Activated T-cell treated with anti-CD3 and anti-CD28 coated beads, Interleukin-2, amount 50 U/mL, for 72 hours (primary cell): ENCODE measurements at regions not wholly inside any gene's neighbourhood (a gene's known extent, or its start where the extent isn't known, plus 50 kb on each side); places are given as distances from the start of the nearest gene placed in this dataset.

ENCODE experiments used
- ATAC-seq, 2 donors: fragments of 150-1000 bp; cut with Tn5 transposase; replicated peaks in 1 of 2; 2 replicates each; pipeline ENCODE4 v1.10.0; 2021; ENCODE audit warnings: moderate library complexity in 2 of 2, mild to moderate bottlenecking in 1 of 2
- DNase-seq, 2 donors: peaks; one replicate each; pipeline ENCODE4 v3.0.0; 2021 to 2022; ENCODE audit warnings: mixed read lengths in 1 of 2
- H3K27ac Mint-ChIP-seq: one replicate; pipeline ENCODE4 v1.8.0; 2022; ENCODE audit warnings: mild to moderate bottlenecking, moderate library complexity, mixed read lengths
- H3K27me3 Mint-ChIP-seq: one replicate; pipeline ENCODE4 v1.8.0; 2022; ENCODE audit warnings: low read depth, mixed read lengths
- H3K36me3 Mint-ChIP-seq, 2 donors: one replicate each; pipeline ENCODE4 v1.8.0; 2022; ENCODE audit warnings: mixed read lengths in 2 of 2, mild to moderate bottlenecking in 1 of 2; ENCODE audit not compliant: insufficient read depth in 2 of 2
- H3K4me1 Mint-ChIP-seq: one replicate; pipeline ENCODE4 v1.8.0; 2022; ENCODE audit warnings: low read depth, mixed read lengths
- H3K4me3 Mint-ChIP-seq, 2 donors: one replicate each; pipeline ENCODE4 v1.8.0; 2022; ENCODE audit warnings: mild to moderate bottlenecking in 2 of 2, mixed read lengths in 2 of 2, moderate library complexity in 2 of 2
- H3K9me3 Mint-ChIP-seq, 2 donors: one replicate each; pipeline ENCODE4 v1.8.0; 2022; ENCODE audit warnings: mixed read lengths in 2 of 2

DNA sequence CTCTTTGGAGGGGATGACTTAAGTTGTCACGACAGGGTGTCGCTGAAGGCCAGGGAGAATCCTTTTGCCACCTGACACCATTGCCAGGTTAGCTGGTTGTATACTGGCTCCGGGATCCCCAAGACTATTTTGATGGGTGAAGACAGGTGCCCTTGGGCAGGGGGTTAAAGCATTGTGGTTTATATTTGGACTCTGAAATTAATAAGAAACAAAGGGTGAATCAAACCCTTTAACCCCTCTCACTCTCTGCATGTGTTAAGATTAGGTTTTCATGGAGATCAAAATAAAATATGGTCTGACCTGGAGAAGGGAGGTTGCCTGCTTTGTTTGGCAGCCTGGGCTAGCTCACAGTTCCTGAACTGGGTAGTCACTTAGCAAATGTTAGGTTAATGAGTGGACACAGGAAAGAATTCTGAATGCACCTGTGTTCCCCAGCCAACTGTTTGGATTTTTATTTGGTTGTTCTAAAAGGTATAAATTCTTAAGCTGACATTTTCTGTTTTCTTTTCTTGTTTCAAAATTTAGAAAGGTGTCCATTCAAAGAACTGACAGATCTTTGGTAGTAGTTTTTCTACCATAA is 301.7 kb downstream of the KCNS3 start:
- no peaks in the 10 kb centered on the region for H3K9me3 Mint-ChIP-seq
- H3K27ac Mint-ChIP-seq, result no peak overlapping the region
- DNase-seq, result no peak
- no peaks in the 10 kb centered on the region for H3K4me1 Mint-ChIP-seq
- H3K36me3 Mint-ChIP-seq, result no peaks in the 10 kb centered on the region
- ATAC-seq, result no peak
- H3K4me3 Mint-ChIP-seq, result no peak overlapping the region
- H3K27me3 Mint-ChIP-seq, result peaks cover 10% of the 10 kb centered on the region

- Mint-ChIP-seq H3K4me1 (no peaks in the 10 kb centered on the region), H3K27ac (no peak overlapping the region), H3K4me3 (no peak overlapping the region), H3K27me3 (peaks cover 5% of the 10 kb centered on the region), H3K9me3 (no peaks in the 10 kb centered on the region), H3K36me3 (no peaks in the 10 kb centered on the region)
- ATAC-seq, result no peak
- peak; percentile 21 to 39 for DNase-seq
Measured at GRCh38 chr2:18178736-18179349, 300.4 kb downstream of the KCNS3 start.

- Mint-ChIP-seq H3K4me3 (no peak overlapping the region), H3K27ac (no peak overlapping the region), H3K9me3 (no peaks in the 10 kb centered on the region), H3K36me3 (no peaks in the 10 kb centered on the region), H3K27me3 (no peaks in the 10 kb centered on the region), H3K4me1 (no peaks in the 10 kb centered on the region)
- ATAC-seq (no peak), DNase-seq (no peak)
Measured at GRCh38 chr2:18176679-18177215, 298.3 kb downstream of the KCNS3 start.

DNA sequence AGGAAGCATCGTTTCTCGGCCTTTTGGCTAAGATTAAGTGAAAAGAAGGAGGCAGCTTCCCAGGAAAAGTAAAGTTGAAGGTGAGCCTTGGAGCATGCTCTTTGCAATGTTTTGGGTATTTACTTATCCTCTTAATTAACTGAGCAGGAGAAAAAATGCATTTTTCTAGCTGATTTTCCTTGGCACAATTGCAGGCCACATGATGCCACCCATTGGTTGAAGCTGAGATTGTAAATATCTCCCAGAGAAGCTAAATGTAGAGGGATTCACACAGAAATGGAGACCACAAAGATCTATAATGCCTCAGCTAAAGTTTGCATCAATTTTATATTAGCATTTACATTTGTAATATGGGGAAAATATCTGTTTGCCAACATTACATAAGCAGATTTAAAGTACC is 294.1 kb downstream of the KCNS3 start:
- H3K36me3 Mint-ChIP-seq, result no peaks in the 10 kb centered on the region
- H3K9me3 Mint-ChIP-seq, result no peaks in the 10 kb centered on the region
- no peak for ATAC-seq

DNA sequence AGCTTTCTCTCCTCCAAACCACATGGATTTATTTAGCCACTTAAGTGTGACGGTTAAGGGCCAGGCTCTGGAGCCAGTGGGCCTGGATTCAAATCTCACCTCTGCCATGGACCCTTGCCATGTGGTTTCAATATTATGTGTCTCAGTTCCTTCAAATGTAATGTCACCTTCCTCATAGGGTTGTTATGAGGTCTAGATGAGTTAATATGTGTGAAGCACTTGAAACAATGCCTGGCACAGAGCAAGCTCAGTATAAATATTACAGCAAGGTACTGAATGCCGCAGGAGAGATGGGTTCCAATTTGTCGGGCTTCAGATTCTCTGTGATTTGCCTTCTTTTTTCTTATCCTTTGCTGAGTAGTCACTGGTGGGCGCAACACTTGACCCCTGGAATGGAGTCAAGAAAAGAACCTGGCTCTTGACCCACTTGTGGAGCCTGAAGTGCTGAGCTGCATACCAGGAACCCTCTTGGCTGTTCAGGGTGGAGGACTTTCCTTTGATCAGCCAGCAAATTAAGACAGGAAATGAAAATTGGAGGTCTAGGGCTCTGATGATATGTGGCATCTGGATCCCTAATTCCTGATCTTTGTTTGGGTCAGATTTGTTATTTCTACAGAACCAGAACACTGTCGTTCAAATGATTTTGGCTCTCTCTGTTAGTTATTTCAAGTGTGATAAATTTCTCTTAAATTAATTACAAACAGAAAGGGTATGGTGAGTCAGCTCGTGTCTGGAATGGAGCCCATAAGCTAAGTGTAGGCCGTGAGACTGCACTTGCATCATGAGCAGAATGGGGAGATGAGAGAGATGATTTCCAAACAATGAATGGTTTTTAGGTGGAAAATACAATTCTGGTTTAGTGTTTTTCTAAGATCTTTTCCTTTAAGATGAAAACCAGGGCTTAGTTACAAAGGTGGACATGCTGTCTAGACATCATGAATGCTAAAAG is 293.0 kb downstream of the KCNS3 start:
- DNase-seq (no peak), ATAC-seq (no peak)
- Mint-ChIP-seq H3K4me3 (no peak overlapping the region), H3K36me3 (no peaks in the 10 kb centered on the region), H3K4me1 (no peaks in the 10 kb centered on the region), H3K27me3 (peaks cover 7% of the 10 kb centered on the region), H3K27ac (no peak overlapping the region), H3K9me3 (peaks cover 0 to 2% of the 10 kb centered on the region in 2 donors)

More for the DNA sequence above, 294.1 kb downstream of the KCNS3 start:
- Mint-ChIP-seq H3K4me1 (no peaks in the 10 kb centered on the region), H3K27ac (no peak overlapping the region), H3K4me3 (no peak overlapping the region), H3K27me3 (no peaks in the 10 kb centered on the region)
- no peak for DNase-seq

- Mint-ChIP-seq H3K36me3 (no peaks in the 10 kb centered on the region), H3K4me1 (no peaks in the 10 kb centered on the region), H3K27ac (no peak overlapping the region), H3K27me3 (peaks cover 12% of the 10 kb centered on the region), H3K9me3 (peaks cover 0 to 2% of the 10 kb centered on the region in 2 donors), H3K4me3 (no peak overlapping the region)
- ATAC-seq (no peak), DNase-seq (no peak)
Measured at GRCh38 chr2:18170642-18171041, 292.2 kb downstream of the KCNS3 start.

GRCh38 chr2:18169893-18170175 is 291.4 kb downstream of the KCNS3 start:
- Mint-ChIP-seq H3K4me1 (no peaks in the 10 kb centered on the region), H3K27me3 (peaks cover 20% of the 10 kb centered on the region), H3K27ac (no peak overlapping the region), H3K9me3 (peaks cover 0 to 2% of the 10 kb centered on the region in 2 donors), H3K4me3 (no peak overlapping the region), H3K36me3 (no peaks in the 10 kb centered on the region)
- no peak for DNase-seq
- ATAC-seq, result no peak

DNA sequence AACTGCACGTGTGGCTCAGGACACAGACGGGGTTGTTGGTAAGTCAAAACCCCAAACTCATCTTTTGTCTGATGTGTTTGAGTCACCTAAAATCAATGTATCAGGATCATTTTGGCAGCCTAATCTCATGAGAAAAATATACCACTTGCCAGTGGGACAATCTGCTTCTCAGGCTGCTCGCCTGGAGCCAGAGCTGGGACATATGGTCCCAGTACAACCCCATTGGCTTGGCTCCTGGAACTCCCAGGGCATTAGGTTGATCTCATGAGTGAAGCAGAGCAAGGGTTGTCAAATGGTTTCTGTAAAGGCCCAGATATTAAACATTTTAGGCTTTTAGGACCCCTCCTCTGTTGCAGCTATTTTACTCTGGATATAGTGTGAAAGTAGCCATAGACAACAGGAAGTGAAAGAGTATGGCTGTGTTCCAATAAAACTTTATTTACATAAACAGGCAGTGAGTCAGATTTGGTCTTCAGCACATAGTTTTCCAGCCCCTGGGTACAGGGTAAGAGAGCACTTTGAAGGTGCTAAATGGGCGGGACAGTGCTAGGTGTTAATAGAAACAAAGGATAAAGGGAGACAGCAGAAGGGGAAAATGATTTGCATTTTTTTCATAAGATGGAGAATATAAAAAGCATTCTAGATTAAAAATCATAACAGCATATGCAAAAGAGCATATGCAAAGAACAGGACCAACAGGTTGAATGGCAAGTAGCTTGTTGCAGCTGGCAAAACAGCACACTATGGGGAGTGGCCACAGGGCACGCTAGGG is 290.8 kb downstream of the KCNS3 start:
- DNase-seq (no peak), ATAC-seq (no peak)
- Mint-ChIP-seq H3K27me3 (peaks cover 25% of the 10 kb centered on the region), H3K36me3 (no peaks in the 10 kb centered on the region), H3K4me3 (no peak overlapping the region), H3K4me1 (no peaks in the 10 kb centered on the region), H3K9me3 (peaks cover 0 to 2% of the 10 kb centered on the region in 2 donors), H3K27ac (no peak overlapping the region)

- no peak overlapping the region for H3K27ac Mint-ChIP-seq
Measured at GRCh38 chr2:18167871-18168270, 289.4 kb downstream of the KCNS3 start.

GRCh38 chr2:18161681-18162080 is 283.2 kb downstream of the KCNS3 start:
- Mint-ChIP-seq H3K4me1 (no peaks in the 10 kb centered on the region), H3K27ac (no peak overlapping the region), H3K36me3 (no peaks in the 10 kb centered on the region), H3K9me3 (peaks cover 0 to 3% of the 10 kb centered on the region in 2 donors), H3K4me3 (no peak overlapping the region), H3K27me3 (peaks cover 32% of the 10 kb centered on the region)
- DNase-seq, result no peak
- no peak for ATAC-seq

More at GRCh38 chr2:18167871-18168270, 289.4 kb downstream of the KCNS3 start:
- ATAC-seq (no peak), DNase-seq (no peak)
- H3K27me3 Mint-ChIP-seq, result peaks cover 31% of the 10 kb centered on the region
- peaks cover 0 to 5% of the 10 kb centered on the region in 2 donors for H3K9me3 Mint-ChIP-seq
- H3K36me3 Mint-ChIP-seq, result no peaks in the 10 kb centered on the region
- no peaks in the 10 kb centered on the region for H3K4me1 Mint-ChIP-seq
- no peak overlapping the region for H3K4me3 Mint-ChIP-seq

GRCh38 chr2:18159896-18160295 is 281.4 kb downstream of the KCNS3 start:
- Mint-ChIP-seq H3K27ac (no peak overlapping the region), H3K9me3 (peaks cover 0 to 3% of the 10 kb centered on the region in 2 donors), H3K4me3 (no peak overlapping the region), H3K36me3 (no peaks in the 10 kb centered on the region), H3K4me1 (no peaks in the 10 kb centered on the region), H3K27me3 (peaks cover 17% of the 10 kb centered on the region)
- no peak for DNase-seq
- no peak for ATAC-seq

GRCh38 chr2:18156421-18156820 is 278.0 kb downstream of the KCNS3 start:
- Mint-ChIP-seq H3K27ac (no peak overlapping the region), H3K36me3 (no peaks in the 10 kb centered on the region)

DNA sequence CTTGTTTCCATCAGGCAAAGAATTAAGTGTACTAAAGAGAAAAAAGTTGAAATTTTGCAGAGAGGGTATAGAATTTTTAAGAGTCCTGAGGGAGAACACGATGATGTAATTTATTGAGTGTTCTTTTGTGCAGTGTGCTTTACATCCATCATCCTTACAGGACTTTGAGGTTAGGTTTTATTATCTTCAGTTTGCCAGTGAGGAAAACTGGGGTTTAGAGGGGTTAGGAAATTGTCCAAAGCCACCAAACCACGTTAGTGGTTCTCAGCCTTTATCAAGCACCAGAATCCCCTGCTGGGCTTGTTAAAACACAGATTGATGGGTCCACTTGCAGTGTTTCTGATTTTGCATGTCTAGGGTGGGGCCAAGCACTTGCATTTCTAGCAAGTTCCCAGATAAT is 277.5 kb downstream of the KCNS3 start:
- H3K4me3 Mint-ChIP-seq, result no peak overlapping the region
- no peak overlapping the region for H3K27ac Mint-ChIP-seq
- DNase-seq (no peak), ATAC-seq (no peak)
- H3K36me3 Mint-ChIP-seq, result no peaks in the 10 kb centered on the region
- H3K27me3 Mint-ChIP-seq, result peaks cover 5% of the 10 kb centered on the region
- H3K9me3 Mint-ChIP-seq, result no peaks in the 10 kb centered on the region
- H3K4me1 Mint-ChIP-seq, result no peaks in the 10 kb centered on the region

More at GRCh38 chr2:18156421-18156820, 278.0 kb downstream of the KCNS3 start:
- no peak overlapping the region for H3K4me3 Mint-ChIP-seq
- ATAC-seq (no peak), DNase-seq (no peak)
- no peaks in the 10 kb centered on the region for H3K9me3 Mint-ChIP-seq
- no peaks in the 10 kb centered on the region for H3K4me1 Mint-ChIP-seq
- peaks cover 5% of the 10 kb centered on the region for H3K27me3 Mint-ChIP-seq
